DMS 273 (cell line): ENCODE measurements at regions not wholly inside any gene's neighbourhood (a gene's known extent, or its start where the extent isn't known, plus 50 kb on each side); places are given as distances from the start of the nearest gene placed in this dataset.
A peak's percentile ranks its signal among the peaks of the same experiment; 100 is the strongest.

Source experiments
- DNase-seq: peaks from one replicate; lab custom pipeline; 2025; ENCODE audit not compliant: unreplicated experiment; lab: John Stamatoyannopoulos, UW

DNA sequence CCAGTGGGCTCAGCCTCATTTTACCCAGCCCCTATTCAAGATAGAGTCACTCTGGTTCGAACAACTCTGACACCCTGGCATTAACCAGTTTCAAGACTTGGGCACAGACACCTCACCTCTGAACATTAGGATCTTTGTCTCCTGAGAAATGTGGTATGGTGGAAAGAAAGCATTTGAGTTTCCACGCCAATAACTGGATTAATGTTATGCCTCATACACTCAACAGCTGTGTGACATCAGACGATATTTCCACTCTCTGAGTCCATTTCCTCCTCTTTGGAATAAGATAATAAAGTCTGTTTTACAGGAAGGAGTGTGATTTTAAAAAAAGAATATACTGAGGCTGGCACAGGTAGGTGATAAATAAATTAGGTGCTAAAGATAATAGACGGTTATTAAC, 121.3 kb upstream of the CHL1 start:
- DNase-seq: no peak

DNA sequence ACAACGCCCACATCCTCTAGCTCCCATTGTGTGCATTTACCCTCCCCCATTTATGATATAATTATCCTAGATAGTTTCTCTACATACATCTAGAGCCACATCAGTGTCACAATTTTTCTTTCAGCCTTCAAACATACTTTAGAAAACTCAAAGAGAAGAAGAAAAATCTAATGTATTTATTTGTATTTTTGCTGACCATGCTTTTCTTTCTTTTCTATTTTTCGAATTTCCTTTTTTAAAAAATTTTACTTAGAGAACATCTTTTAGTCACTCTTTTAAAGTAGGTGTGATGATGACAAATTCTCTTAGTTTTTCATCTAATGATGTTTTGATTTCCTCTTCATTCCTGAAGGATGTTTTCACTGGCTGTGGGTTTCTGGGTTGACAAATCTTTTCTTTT, 117.0 kb upstream of the CHL1 start:
- no peak for DNase-seq

GRCh38 chr3:82508-82907, 114.1 kb upstream of the CHL1 start:
- no peak for DNase-seq

- peak; percentile 43 for DNase-seq
Measured at GRCh38 chr3:83096-83495, 113.5 kb upstream of the CHL1 start.

GRCh38 chr3:85180-85579, 111.4 kb upstream of the CHL1 start:
- DNase-seq: peak; percentile 46

DNA sequence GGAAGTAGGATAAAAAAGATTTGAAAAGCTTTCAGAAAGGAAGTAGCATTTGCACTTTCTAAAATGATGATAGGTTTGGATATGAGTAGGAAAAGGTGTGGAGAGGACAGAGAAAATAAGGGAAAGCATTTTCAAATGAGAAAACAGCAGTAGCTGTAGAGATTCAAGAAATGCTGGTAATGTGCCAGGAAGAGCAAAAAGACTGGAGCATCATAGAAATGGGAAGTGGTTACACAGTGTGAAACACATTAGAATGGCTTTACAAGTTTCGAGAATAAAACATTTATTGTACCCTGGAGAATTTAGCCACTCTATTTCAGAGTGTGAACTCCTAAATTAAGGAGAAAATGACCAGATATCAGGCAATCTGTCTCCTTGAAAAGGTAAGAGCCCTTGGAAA, 108.3 kb upstream of the CHL1 start:
- no peak for DNase-seq

DNA sequence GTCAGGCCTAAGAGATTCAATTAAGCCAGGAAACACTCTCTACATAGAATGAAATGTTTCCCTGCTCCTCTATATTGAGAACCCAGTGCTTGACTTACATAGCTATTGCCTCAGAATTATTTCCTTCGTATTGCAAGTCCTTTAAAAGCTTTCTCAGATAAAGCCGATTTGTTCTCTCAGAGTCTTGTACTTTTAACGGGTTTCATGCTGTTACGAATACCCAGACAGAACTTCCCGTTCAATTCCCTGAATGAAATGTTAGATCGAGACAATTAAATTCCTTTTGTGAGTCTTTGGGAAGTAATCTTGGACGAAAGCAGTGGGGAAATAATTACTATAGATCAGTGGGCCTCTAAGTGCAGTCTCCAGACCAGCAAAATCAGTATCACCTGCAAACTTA, 102.8 kb upstream of the CHL1 start:
- no peak for DNase-seq

- no peak for DNase-seq
Measured at GRCh38 chr3:96259-96658, 100.3 kb upstream of the CHL1 start.

DNA sequence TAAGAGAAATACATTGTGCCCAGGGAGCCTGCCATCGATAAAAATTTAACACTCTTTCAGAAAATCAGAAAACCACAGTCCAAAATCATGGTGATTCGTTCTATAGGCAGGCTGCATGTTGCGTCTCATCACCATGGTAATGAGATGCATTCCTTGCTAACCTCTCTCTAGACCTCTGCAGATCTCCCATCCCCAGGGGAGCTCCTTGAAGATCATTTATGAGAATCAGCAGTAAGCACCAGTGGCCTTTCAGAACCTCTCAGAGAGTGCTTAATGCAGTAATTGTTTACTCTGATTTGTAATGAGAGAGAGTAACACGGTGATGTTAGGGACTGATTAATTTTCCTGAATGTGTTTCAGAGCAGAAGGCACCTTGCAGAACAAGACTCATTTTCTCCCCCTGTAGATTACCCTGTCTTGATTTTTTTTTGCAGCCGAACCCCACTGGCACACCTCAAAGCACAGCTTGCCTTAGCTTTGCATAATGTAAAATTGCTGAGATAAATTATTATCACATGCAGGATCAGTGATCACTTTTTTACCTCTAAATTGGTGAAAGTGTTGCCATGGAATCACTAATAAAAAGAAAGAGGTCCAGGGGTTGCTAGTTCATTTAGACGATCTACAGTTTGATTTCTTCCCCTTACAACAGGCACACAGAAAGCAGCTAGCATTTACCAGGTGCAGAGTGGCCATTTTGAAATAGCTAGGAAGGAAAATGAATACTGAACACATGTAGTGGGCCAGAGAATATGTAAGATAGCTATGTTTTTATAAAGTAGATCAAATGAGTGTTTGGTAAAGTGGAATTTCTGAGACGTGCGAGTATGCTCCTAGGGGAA, 98.9 kb upstream of the CHL1 start:
- no peak for DNase-seq

- no peak for DNase-seq
Measured at GRCh38 chr3:98259-98654, 98.3 kb upstream of the CHL1 start.

GRCh38 chr3:99506-99905, 97.1 kb upstream of the CHL1 start:
- peak; percentile 11 for DNase-seq

DNA sequence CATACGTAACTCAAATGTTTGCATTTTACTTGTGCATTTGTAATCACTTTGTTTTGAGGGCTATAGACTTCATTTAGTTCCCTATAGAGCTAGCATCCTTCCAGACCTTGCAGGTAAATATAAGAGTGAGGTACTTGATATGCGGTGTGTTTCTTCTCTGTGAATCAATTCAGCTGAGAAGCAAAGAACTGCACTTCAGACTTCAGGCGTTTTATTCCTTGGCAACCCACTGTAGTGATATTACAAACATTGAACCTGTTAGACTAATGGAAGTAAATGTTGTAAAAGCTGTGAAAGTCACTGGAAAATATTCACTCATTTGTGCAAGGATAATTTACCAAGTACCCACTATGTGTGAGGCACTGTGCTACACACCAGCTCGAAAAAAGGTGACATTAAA, 94.1 kb upstream of the CHL1 start:
- DNase-seq: no peak

GRCh38 chr3:103991-104390, 92.6 kb upstream of the CHL1 start:
- no peak for DNase-seq

- no peak for DNase-seq
Measured at GRCh38 chr3:105585-105984, 91.0 kb upstream of the CHL1 start.

DNA sequence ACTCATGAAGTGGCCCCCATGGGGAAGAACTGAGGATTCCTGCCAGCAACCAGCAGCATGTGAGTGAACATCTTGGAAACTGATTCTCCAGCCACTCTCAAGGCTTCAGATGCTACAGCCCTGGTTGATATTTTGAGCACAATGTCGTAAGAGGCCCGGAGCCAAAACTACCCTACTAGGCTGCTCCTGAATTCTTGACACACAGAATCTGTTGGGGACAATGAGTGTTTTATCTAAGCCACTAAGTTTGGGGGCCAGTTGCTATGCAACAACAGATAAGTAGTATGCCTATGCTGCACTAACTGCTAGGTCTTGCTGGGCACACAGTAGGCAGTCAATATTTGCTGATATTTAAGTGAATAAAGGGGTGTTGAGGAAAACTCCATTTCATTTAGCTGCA, 89.9 kb upstream of the CHL1 start:
- DNase-seq: no peak

GRCh38 chr3:111143-112069, 85.2 kb upstream of the CHL1 start:
- DNase-seq: no peak

DNA sequence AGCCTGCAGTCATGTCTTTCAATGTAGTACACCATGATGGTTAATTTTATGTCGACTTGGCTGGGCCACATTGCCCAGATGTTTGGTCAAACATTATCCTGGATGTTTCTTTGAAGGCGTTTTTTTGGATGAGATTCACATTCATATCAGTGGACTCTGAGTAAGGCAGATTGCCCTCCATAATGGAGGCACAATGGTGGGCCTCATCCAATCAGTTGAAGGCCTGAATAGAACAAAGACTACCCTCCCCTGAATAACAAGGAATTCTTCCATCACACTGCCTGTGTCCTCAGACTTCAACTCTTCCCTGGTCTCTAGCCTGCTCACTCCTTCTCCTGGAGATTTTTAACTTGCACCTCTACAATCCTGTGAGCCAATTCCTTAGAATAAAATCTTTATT, 83.8 kb upstream of the CHL1 start:
- no peak for DNase-seq

DNA sequence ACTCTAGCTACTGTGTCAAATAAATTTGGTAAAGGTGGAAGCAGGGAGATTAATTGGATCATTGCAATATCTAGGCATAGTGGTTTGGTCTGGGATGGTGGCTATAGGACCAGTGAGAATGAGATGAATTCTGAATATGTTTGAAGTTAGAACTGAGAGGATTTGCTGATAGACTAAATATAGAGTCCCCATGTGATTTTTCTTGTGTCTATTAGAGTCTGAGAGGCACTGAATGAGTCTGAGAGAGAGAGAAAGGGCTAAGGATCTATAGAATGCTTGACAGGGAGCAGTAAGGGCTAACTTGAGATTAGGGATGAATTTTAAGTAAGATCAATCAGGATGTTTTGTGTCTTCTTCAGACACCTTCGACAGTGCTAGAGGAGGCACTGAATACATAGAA, 77.9 kb upstream of the CHL1 start:
- no peak for DNase-seq

DNA sequence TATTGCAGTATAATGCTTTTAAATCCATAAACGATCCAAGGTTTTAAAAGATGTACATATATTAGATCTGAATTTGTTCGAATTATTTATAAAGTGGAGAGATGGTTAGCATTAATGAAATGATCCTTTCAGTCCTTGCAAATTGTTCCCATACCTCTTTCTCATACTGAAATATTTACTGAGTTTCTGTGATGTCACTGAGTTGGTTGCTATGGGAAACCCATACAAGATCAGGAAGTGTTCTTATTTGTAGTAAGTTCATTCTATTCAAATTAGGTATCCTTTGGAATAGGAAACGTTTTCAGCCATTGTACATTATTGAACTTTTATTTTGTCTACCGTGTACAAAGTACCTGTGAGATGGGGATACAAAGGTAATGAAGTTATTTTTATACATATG, 73.2 kb upstream of the CHL1 start:
- no peak for DNase-seq

- DNase-seq: no peak
Measured at GRCh38 chr3:124557-125179, 71.9 kb upstream of the CHL1 start.

DNA sequence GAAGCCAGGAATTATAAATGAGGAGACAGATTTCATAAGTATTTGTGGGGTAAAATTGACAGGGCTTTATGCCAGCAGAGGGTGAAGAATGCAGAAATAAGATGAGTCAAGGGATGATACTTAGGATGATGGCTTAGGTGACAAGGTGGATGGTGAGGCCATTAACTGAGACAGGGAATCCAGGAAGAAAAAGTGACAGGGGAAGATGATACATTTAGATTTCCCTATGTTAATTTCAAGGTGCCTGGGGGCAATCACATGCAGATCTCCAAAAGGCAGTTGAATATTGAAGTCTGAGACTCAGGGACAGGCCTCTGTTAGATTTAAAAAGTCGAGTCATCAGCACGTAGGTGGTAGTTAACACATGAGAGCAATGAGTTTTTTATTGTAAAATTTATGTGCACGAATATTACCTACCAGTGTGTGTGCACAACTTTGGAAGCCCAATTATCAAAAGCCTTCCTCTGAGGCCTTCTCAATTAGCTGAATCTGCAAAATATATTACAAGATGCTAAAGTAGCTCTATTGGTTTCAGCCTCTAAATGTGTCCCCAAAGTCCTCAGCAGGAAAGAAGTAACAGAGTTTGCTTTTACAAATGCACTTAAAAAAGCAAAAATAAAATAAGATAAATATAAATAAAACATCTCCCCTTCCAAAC, 67.9 kb upstream of the CHL1 start:
- DNase-seq: no peak
